LNCaP clone FGC (cell line): ENCODE measurements at regions not wholly inside any gene's neighbourhood (a gene's known extent, or its start where the extent isn't known, plus 50 kb on each side); places are given as distances from the start of the nearest gene placed in this dataset.

Experiments used
- DNase-seq: peaks from one replicate; pipeline ENCODE4 v3.0.0-alpha.2; 2011; ENCODE audit warnings: low read depth
- H3K4me3 ChIP-seq: 2 replicates; pipeline ENCODE4 v1.5.1; 2011; ENCODE audit warnings: mild to moderate bottlenecking, low read depth, low read length, control low read depth
- CTCF ChIP-seq: IDR thresholded peaks from 2 replicates; pipeline ENCODE4 v1.5.1; 2012; ENCODE audit warnings: mild to moderate bottlenecking; ENCODE audit not compliant: control insufficient read depth, insufficient read depth; ENCODE audit errors: extremely low read depth

DNA sequence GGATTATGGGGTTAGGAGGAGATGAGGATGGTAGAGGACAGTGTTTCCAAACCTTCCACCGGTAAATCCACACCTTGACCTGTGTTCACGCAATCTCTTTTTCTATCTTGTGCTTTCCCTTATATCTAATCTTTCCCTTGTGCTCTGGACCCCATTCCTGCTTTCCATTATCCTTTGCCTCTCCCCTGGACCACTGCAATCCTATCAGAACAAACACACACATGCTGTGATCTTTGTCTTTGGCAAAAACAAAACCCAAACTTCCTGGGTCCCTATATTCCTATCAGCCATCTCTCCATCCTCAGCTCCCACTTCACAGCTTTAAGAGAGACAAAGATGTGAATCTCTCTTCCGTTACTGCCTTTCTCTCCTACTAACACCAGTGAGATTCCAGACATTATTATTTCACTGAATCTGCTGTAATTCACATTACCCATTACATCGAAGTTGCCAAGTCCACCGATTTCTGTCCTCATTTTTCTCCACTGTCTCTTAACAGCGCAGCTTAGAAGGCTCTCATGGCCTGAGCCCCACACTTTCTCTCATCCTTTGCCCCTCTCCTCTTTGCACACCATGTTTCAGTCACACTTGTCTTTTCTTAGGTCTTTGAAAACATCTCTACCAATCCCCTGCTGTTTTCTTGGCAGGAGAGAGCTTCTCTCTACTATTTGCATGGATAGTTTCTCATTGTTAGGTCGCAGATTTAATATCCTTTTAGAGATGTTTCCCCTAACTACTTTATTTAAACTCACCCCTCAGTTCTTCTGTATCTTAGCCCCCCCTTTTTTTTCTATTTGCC is 230.0 kb upstream of the B3GALT2 start:
- DNase-seq = no peak

DNA sequence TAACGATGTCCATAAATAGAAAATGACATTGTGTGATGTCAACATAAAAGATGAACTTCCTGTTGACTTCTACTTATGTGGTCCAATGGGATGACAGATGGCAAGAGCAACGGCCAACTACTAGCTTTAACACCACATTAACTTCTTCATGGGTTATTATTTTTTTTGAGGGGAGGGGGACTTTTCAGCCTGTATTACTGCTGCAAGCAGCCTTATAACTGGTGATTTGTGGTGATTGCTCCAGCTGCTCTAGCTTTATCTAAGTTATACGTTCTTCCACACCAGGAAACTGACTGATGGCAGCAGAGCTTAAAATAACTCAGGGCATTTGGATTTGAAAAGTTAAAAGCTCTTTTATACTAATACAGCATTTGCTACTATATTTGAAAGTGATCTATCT is 228.8 kb upstream of the B3GALT2 start:
- TF ChIP-seq CTCF = no peak
- no peak overlapping the region for H3K4me3 ChIP-seq
- no peak for DNase-seq

More for the DNA sequence above, 230.0 kb upstream of the B3GALT2 start:
- no peak for TF ChIP-seq CTCF
- H3K4me3 ChIP-seq = no peak overlapping the region

DNA sequence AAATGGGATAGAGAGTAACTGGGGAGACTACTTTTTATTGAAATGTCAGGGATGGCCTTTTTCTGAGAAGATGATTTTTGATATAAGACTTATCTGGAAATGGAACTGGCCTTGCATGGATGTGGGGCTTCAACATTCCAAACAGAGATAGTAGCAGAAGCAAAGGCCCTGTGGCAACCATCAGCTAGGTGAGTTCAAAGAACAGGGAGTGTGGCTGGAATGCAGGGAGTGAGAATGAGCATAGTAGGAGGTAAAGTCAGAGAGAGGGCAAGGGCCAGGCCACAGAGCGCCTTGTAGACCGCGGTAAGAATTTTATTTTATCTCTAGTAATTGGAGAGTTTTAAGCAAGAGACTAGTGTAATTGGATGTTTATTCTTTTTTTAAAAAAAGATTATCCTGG is 227.0 kb upstream of the B3GALT2 start:
- no peak overlapping the region for H3K4me3 ChIP-seq
- TF ChIP-seq CTCF = no peak

DNA sequence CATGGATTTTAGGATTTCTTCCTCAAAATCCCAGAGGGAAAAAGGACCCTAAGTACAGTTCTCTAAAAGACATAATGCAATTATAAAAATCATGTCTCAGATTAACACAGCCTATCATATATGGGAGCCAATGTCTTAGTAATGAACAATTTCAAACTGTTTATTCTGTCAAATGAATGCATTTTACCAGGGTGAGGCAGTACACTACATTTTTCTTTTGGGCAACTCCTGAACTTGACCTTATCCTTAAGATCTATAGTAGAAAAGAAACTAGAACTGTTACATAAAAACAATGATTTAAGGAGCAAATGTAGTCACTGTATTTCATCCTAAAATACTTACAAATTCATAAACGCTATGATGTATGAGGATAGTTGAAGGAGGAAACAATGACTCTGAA is 226.3 kb upstream of the B3GALT2 start:
- no peak for DNase-seq
- no peak for TF ChIP-seq CTCF
- no peak overlapping the region for H3K4me3 ChIP-seq

More for the DNA sequence above, 227.0 kb upstream of the B3GALT2 start:
- DNase-seq = no peak

GRCh38 chr1:193411714-193412113 is 225.3 kb upstream of the B3GALT2 start:
- TF ChIP-seq CTCF = no peak
- DNase-seq = no peak
- no peak overlapping the region for H3K4me3 ChIP-seq

DNA sequence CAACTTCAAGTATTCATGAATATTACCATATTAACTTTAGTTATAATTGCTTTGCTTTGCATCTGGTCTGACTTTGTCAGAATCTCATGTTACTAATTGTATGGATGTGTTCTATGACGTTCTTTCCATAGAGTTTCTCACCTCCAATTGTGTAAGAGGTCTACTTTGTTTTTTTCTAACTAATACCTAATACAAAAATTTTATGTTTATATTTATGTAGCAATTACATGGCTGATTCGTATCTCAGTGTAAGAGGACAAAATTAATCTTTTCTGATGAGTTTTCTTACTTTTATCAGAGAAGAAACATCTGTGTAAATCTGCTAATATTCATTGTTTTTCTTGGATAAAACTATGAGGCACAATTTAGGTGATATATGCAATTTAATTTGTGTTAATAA is 224.8 kb upstream of the B3GALT2 start:
- no peak overlapping the region for H3K4me3 ChIP-seq
- no peak for DNase-seq
- TF ChIP-seq CTCF = no peak

DNA sequence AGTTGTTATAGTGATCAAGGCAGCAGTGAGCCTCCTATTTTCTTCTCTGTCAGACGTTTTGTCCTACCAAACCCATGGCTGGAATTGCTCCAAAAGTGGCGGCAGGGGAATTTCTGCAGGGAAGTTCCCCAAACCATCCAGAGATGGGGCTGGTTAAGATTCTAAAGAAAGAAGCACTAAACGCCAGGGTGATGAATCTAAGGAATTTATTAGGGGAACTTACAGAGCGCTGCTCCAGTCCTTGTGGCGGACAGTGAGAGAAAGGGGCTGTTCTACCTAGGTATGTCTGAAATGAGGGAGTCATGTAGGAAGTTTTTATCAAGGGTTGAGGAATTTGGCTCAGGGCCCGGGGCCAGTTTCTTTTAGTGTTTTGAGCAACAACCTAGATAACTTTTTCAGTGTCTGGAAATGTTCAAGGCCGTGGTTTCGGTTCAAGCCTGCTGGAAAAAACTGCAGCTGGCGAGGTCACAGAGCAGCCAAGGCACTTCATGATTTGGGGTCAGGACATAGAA is 222.4 kb upstream of the B3GALT2 start:
- H3K4me3 ChIP-seq = no peak overlapping the region
- no peak for DNase-seq
- no peak for TF ChIP-seq CTCF
